SK-N-SH treated with all-trans-retinoic acid at 6 μM for 48 hours (cell line): ENCODE measurements at regions not wholly inside any gene's neighbourhood (a gene's known extent, or its start where the extent isn't known, plus 50 kb on each side); places are given as distances from the start of the nearest gene placed in this dataset.

Experiments used
- ARNTL ChIP-seq: fragments of 450-650 bp; formaldehyde crosslinking; IDR thresholded peaks from 2 replicates; pipeline ENCODE4 v1.5.0; 2020; ENCODE audit warnings: low read depth, mild to moderate bottlenecking, moderate library complexity, borderline replicate concordance
- CREB5 ChIP-seq: fragments of 250-450 bp; sonication (Bioruptor Pico); IDR thresholded peaks from 2 replicates; pipeline ENCODE4 v1.5.1; 2020; ENCODE audit warnings: low read depth, mild to moderate bottlenecking, moderate library complexity
- GLIS3 ChIP-seq: fragments of 250-450 bp; sonication (Bioruptor Pico); IDR thresholded peaks from 2 replicates; pipeline ENCODE4 v1.5.0; 2020; ENCODE audit warnings: mild to moderate bottlenecking, moderate library complexity
- ISL1 ChIP-seq: fragments of 250-450 bp; sonication (Bioruptor Pico); IDR thresholded peaks from 2 replicates; pipeline ENCODE4 v2.1.2; 2022; ENCODE audit warnings: mild to moderate bottlenecking, moderate library complexity
- POU6F1 ChIP-seq: fragments of 250-450 bp; sonication (Bioruptor Pico); IDR thresholded peaks from 2 replicates; pipeline ENCODE4 v1.8.0; 2021; ENCODE audit warnings: low read depth, mild to moderate bottlenecking, moderate library complexity, borderline replicate concordance
- RARB ChIP-seq: fragments of 250-450 bp; sonication (Bioruptor Pico); IDR thresholded peaks from 2 replicates; pipeline ENCODE4 v1.8.0; 2021; ENCODE audit warnings: mild to moderate bottlenecking, moderate library complexity
- SNAI2 ChIP-seq: fragments of 250-450 bp; sonication (Bioruptor Pico); IDR thresholded peaks from 2 replicates; pipeline ENCODE4 v1.5.0; 2020; ENCODE audit warnings: mild to moderate bottlenecking, moderate library complexity
- TCF4 ChIP-seq: fragments of 250-450 bp; sonication (Bioruptor Pico); IDR thresholded peaks from 2 replicates; pipeline ENCODE4 v1.8.0; 2021; ENCODE audit warnings: mild to moderate bottlenecking, moderate library complexity, borderline replicate concordance
- ZFP3 ChIP-seq: fragments of 250-450 bp; sonication (Bioruptor Pico); IDR thresholded peaks from 2 replicates; pipeline ENCODE4 v1.5.0; 2020; ENCODE audit warnings: mild to moderate bottlenecking, moderate library complexity
- ZNF70 ChIP-seq: fragments of 450-650 bp; formaldehyde crosslinking; IDR thresholded peaks from 2 replicates; pipeline ENCODE4 v1.5.0; 2020; ENCODE audit warnings: mild to moderate bottlenecking, moderate library complexity
- ZNF8 ChIP-seq: fragments of 450-650 bp; formaldehyde crosslinking; IDR thresholded peaks from 2 replicates; pipeline ENCODE4 v1.5.0; 2020; ENCODE audit warnings: mild to moderate bottlenecking, moderate library complexity

DNA sequence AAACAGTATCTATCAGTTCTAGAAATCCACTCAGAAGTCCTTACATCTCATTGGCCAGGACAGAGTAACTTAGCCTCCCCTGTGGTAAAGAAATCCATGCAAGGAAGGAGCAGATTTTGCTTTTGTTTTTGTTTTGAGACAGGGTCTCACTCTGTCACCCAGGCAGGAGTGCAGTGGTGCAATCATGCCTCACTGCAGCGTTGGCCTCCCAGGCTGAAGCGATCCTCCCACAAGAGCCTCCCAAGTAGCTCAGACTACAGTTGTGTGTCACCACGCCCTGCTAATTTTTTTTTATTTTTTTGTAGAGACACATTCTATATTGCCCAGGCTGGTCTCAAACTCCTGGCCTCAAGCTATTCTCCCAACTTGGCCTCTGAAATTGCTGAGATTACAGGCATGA, 185.1 kb downstream of the NRP2 start:
- TF ChIP-seq ZFP3 (CRISPR knock-in tag), result no peak
- TF ChIP-seq ARNTL (CRISPR knock-in tag), result no peak
- TF ChIP-seq GLIS3 (CRISPR knock-in tag), result no peak
- TF ChIP-seq ZNF8 (CRISPR knock-in tag), result no peak
- TF ChIP-seq ISL1 (CRISPR knock-in tag), result no peak
- TF ChIP-seq TCF4 (CRISPR knock-in tag), result no peak
- no peak for TF ChIP-seq ZNF70
- TF ChIP-seq SNAI2, result no peak
- TF ChIP-seq CREB5 (CRISPR knock-in tag), result no peak
- TF ChIP-seq POU6F1 (CRISPR knock-in tag), result no peak
- no peak for TF ChIP-seq RARB
